ENCODE measurements at regions not wholly inside any gene's neighbourhood (a gene's known extent, or its start where the extent isn't known, plus 50 kb on each side); places are given as distances from the start of the nearest gene placed in this dataset.
"Not testable (repeated sequence)": the region's sequence is repeated elsewhere in the genome, so short reads cannot be mapped to it uniquely, and the experiment has no call there.

GRCh38 chr1:121117622-121118479, 66.3 kb downstream of the FAM72B start:
- not testable (repeated sequence) for DNase-seq

All from NCI-H2107 (cell line).